ENCODE measurements at regions not wholly inside any gene's neighbourhood (a gene's known extent, or its start where the extent isn't known, plus 50 kb on each side); places are given as distances from the start of the nearest gene placed in this dataset.
"Not testable (repeated sequence)": the region's sequence is repeated elsewhere in the genome, so short reads cannot be mapped to it uniquely, and the experiment has no call there.

- in situ Hi-C loops (cut with MboI; ENCODE audit: low sequenced_read_pairs), result no loop called here
Measured at GRCh38 chr19:28066161-28066560, 1146.8 kb downstream of the UQCRFS1 start.

GRCh38 chr19:28065026-28065425 lies 1147.9 kb downstream of the UQCRFS1 start:
- in situ Hi-C loops (cut with MboI; ENCODE audit: low sequenced_read_pairs), result no loop called here

GRCh38 chr19:28063702-28064101 lies 1149.2 kb downstream of the UQCRFS1 start:
- in situ Hi-C loops (cut with MboI; ENCODE audit: low sequenced_read_pairs), result no loop called here

- in situ Hi-C loops (cut with MboI; ENCODE audit: low sequenced_read_pairs), result no loop called here
Measured at GRCh38 chr19:28061111-28061510, 1151.8 kb downstream of the UQCRFS1 start.

- in situ Hi-C loops (cut with MboI; ENCODE audit: low sequenced_read_pairs), result not testable (repeated sequence)
Measured at GRCh38 chr19:28057026-28057425, 1155.9 kb downstream of the UQCRFS1 start.

GRCh38 chr19:28051047-28051446 lies 1161.9 kb downstream of the UQCRFS1 start:
- in situ Hi-C loops (cut with MboI; ENCODE audit: low sequenced_read_pairs), result no loop called here

- in situ Hi-C loops (cut with MboI; ENCODE audit: low sequenced_read_pairs), result no loop called here
Measured at GRCh38 chr19:28049875-28050274, 1163.1 kb downstream of the UQCRFS1 start.

- in situ Hi-C loops (cut with MboI; ENCODE audit: low sequenced_read_pairs), result no loop called here
Measured at GRCh38 chr19:28046932-28047331, 1166.0 kb downstream of the UQCRFS1 start.

GRCh38 chr19:28045621-28046020 lies 1167.3 kb downstream of the UQCRFS1 start:
- in situ Hi-C loops (cut with MboI; ENCODE audit: low sequenced_read_pairs), result no loop called here

GRCh38 chr19:28044477-28044876 lies 1168.5 kb downstream of the UQCRFS1 start:
- in situ Hi-C loops (cut with MboI; ENCODE audit: low sequenced_read_pairs), result no loop called here

GRCh38 chr19:28042516-28042915 lies 1170.4 kb downstream of the UQCRFS1 start:
- in situ Hi-C loops (cut with MboI; ENCODE audit: low sequenced_read_pairs), result no loop called here

- in situ Hi-C loops (cut with MboI; ENCODE audit: low sequenced_read_pairs), result no loop called here
Measured at GRCh38 chr19:28039677-28040381, 1173.1 kb downstream of the UQCRFS1 start.

- in situ Hi-C loops (cut with MboI; ENCODE audit: low sequenced_read_pairs), result no loop called here
Measured at GRCh38 chr19:28037186-28037585, 1175.8 kb downstream of the UQCRFS1 start.

- in situ Hi-C loops (cut with MboI; ENCODE audit: low sequenced_read_pairs), result no loop called here
Measured at GRCh38 chr19:28036486-28036885, 1176.5 kb downstream of the UQCRFS1 start.

- in situ Hi-C loops (cut with MboI; ENCODE audit: low sequenced_read_pairs), result no loop called here
Measured at GRCh38 chr19:28034936-28035335, 1178.0 kb downstream of the UQCRFS1 start.

GRCh38 chr19:28028881-28029444 lies 1184.0 kb downstream of the UQCRFS1 start:
- in situ Hi-C loops (cut with MboI; ENCODE audit: low sequenced_read_pairs), result no loop called here

- in situ Hi-C loops (cut with MboI; ENCODE audit: low sequenced_read_pairs), result no loop called here
Measured at GRCh38 chr19:28027116-28027515, 1185.8 kb downstream of the UQCRFS1 start.

- in situ Hi-C loops (cut with MboI; ENCODE audit: low sequenced_read_pairs), result no loop called here
Measured at GRCh38 chr19:28026636-28027035, 1186.3 kb downstream of the UQCRFS1 start.

- in situ Hi-C loops (cut with MboI; ENCODE audit: low sequenced_read_pairs), result no loop called here
Measured at GRCh38 chr19:28024920-28025319, 1188.0 kb downstream of the UQCRFS1 start.

GRCh38 chr19:28023064-28023463 lies 1189.9 kb downstream of the UQCRFS1 start:
- in situ Hi-C loops (cut with MboI; ENCODE audit: low sequenced_read_pairs), result no loop called here

- in situ Hi-C loops (cut with MboI; ENCODE audit: low sequenced_read_pairs), result no loop called here
Measured at GRCh38 chr19:28022506-28022905, 1190.4 kb downstream of the UQCRFS1 start.

- in situ Hi-C loops (cut with MboI; ENCODE audit: low sequenced_read_pairs), result no loop called here
Measured at GRCh38 chr19:28021259-28022185, 1191.4 kb downstream of the UQCRFS1 start.

Measured in HL-60/S4 treated with phorbol 12-myristate 13-acetate at 8.2 ng/mL for 4 days and 3 days (cell line).